CD8-positive, alpha-beta memory T cell (primary cell): ENCODE measurements at regions not wholly inside any gene's neighbourhood (a gene's known extent, or its start where the extent isn't known, plus 50 kb on each side); places are given as distances from the start of the nearest gene placed in this dataset.
"Not testable (repeated sequence)": the region's sequence is repeated elsewhere in the genome, so short reads cannot be mapped to it uniquely, and the experiment has no call there.

ENCODE experiments used
- CTCF ChIA-PET: fragments of 350-600 bp; sonication (Branson Sonifier 250); formaldehyde crosslinking; loops from one replicate; lab custom pipeline; 2021; ENCODE audit warnings: antibody characterized with exemption; lab: Charles Lee
- POLR2A ChIA-PET: fragments of 350-600 bp; sonication (Branson Sonifier 250); formaldehyde crosslinking; loops from one replicate; lab custom pipeline; 2021; ENCODE audit warnings: antibody characterized with exemption; lab: Charles Lee
- DNase-seq, 5 donors: peaks; one replicate each; pipeline versions ENCODE4 v3.0.0 to v3.0.0-alpha.2; 2020 to 2022; ENCODE audit warnings: mixed read lengths in 1 of 5
- H3K27ac ChIP-seq: one replicate; pipeline ENCODE4 v1.7.0; 2013; ENCODE audit warnings: low read depth, mild to moderate bottlenecking, low read length, moderate library complexity
- H3K27me3 ChIP-seq: 2 replicates; pipeline ENCODE4 v1.7.0; 2013; ENCODE audit warnings: low read length, mild to moderate bottlenecking; ENCODE audit not compliant: insufficient read depth, poor library complexity, severe bottlenecking
- H3K36me3 ChIP-seq: 2 replicates; pipeline ENCODE4 v1.7.0; 2013; ENCODE audit warnings: mild to moderate bottlenecking, low read length, moderate library complexity; ENCODE audit not compliant: insufficient read depth
- H3K4me1 ChIP-seq: 2 replicates; pipeline ENCODE4 v1.7.0; 2013; ENCODE audit warnings: mild to moderate bottlenecking, low read length, moderate library complexity; ENCODE audit not compliant: insufficient read depth
- H3K4me3 ChIP-seq: 2 replicates; pipeline ENCODE4 v1.7.0; 2013; ENCODE audit warnings: mild to moderate bottlenecking, low read length
- H3K9me3 ChIP-seq: 2 replicates; pipeline ENCODE4 v1.7.0; 2013; ENCODE audit warnings: mild to moderate bottlenecking, low read length
- H3K27ac Mint-ChIP-seq, 8 donors: one replicate each; pipeline ENCODE4 v1.8.0; 2020 to 2021; ENCODE audit warnings: mixed read lengths in 8 of 8, mild to moderate bottlenecking in 6 of 8, inconsistent platforms in 3 of 8, moderate library complexity in 3 of 8
- H3K27me3 Mint-ChIP-seq, 2 donors: one replicate each; pipeline ENCODE4 v1.8.0; 2020 to 2021; ENCODE audit warnings: mixed read lengths in 2 of 2, mild to moderate bottlenecking in 1 of 2, moderate library complexity in 1 of 2
- H3K36me3 Mint-ChIP-seq, 3 donors: one replicate each; pipeline ENCODE4 v1.8.0; 2020 to 2021; ENCODE audit warnings: mixed read lengths in 3 of 3, inconsistent platforms in 1 of 3, mild to moderate bottlenecking in 1 of 3
- H3K4me1 Mint-ChIP-seq, 3 donors: one replicate each; pipeline ENCODE4 v1.8.0; 2020 to 2021; ENCODE audit warnings: mixed read lengths in 3 of 3, inconsistent platforms in 1 of 3, mild to moderate bottlenecking in 1 of 3
- H3K4me3 Mint-ChIP-seq, 7 donors: one replicate each; pipeline ENCODE4 v1.8.0; 2020 to 2021; ENCODE audit warnings: mixed read lengths in 7 of 7, mild to moderate bottlenecking in 6 of 7, moderate library complexity in 4 of 7, inconsistent platforms in 2 of 7
- H3K9me3 Mint-ChIP-seq, 5 donors: one replicate each; pipeline ENCODE4 v1.8.0; 2020 to 2022; ENCODE audit warnings: mixed read lengths in 5 of 5, mild to moderate bottlenecking in 3 of 5, moderate library complexity in 2 of 5, inconsistent platforms in 1 of 5

DNA sequence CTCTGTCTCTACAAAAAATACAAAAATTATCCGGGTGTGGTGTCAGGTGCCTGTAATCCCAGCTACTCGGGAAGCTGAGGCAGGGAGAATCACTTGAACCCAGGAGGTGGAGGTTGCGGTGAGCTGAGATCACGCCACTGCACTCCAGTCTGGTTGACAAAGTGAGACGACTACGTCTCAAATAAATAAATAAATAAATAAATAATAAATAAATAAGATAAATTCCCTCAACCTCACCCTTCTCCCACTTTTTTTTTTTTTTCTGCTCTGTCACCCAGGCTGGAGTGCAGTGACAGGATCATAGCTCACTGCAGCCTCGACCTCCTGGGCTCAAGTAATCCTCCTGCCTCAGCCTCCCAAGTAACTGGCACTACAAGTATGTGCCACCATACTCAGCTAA, 125.9 kb upstream of the CACNA1A start:
- H3K4me1 ChIP-seq, H3K36me3 ChIP-seq, H3K27ac ChIP-seq, H3K9me3 Mint-ChIP-seq, H3K27ac Mint-ChIP-seq, H3K4me3 Mint-ChIP-seq, POLR2A ChIA-PET, CTCF ChIA-PET, H3K27me3 ChIP-seq, H3K4me1 Mint-ChIP-seq, DNase-seq, H3K4me3 ChIP-seq, H3K36me3 Mint-ChIP-seq, H3K9me3 ChIP-seq: not testable (repeated sequence)
- H3K27me3 Mint-ChIP-seq = peaks cover 15 to 27% of the 10 kb centered on the region in 2 donors

DNA sequence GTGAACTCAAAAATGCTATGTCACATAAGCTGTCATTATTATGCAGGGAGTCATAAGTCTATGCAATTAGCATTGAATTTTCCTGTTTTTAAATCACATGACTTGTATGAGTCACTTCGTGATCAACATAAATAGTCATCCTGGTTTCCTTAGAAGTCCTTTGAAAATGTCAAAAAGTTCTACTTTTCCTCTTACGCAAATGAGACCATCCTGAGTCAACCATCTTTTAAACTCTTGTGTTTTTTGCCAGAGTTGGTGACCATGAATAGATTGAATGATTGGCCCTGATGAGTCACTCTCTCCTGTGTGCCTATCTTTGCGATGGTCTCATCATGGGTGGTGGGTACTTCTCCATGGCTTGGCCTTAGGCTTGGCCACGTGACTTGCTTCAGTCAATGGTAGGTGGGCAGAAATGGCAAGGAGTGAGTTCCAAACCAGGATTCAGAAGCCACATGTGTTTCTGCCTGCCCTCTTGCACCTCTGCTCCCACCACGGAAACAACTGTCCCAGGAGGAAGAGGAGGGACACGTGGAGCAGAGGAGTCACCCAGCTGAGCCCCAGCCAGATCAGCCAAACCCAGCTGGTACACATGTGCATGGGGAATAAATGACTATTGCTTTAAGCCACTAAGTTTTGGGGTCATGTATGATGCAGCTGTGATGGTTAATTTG, 123.5 kb upstream of the CACNA1A start:
- no peak overlapping the region for H3K4me3 Mint-ChIP-seq
- no peaks in the 10 kb centered on the region for H3K4me1 ChIP-seq
- no peaks in the 10 kb centered on the region for H3K4me1 Mint-ChIP-seq
- no peak for DNase-seq
- H3K27ac Mint-ChIP-seq = no peak overlapping the region
- no peaks in the 10 kb centered on the region for H3K27me3 ChIP-seq
- H3K27ac ChIP-seq = no peak overlapping the region
- H3K9me3 Mint-ChIP-seq = no peaks in the 10 kb centered on the region
- H3K27me3 Mint-ChIP-seq = peaks cover 20 to 26% of the 10 kb centered on the region in 2 donors
- no peak overlapping the region for H3K4me3 ChIP-seq
- H3K36me3 Mint-ChIP-seq = no peaks in the 10 kb centered on the region
- ChIA-PET CTCF (no interaction called here), POLR2A (no interaction called here)
- no peaks in the 10 kb centered on the region for H3K9me3 ChIP-seq
- no peaks in the 10 kb centered on the region for H3K36me3 ChIP-seq

DNA sequence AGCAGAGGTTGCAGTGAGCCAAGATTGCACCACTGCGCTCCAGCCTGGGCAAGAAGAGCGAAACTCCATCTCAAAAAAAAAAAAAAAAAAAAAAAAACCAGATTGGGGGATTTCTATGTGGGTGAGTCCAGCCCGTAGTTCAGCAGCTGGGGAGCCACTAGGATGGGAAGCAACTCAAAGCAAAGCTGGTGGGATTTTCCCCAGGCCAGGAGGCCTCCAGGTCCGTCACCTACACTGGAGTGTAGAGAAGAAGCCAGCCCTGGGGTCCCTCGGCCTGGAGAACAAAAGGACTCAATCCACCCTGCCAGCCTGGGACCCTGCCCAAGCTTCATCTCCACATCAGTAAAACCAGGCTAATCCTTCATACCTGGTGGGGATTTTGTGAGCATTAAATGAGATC, 121.3 kb upstream of the CACNA1A start:
- H3K4me3 ChIP-seq = no peak overlapping the region
- ChIA-PET POLR2A (no interaction called here), CTCF (interaction anchor here (1.6 kb wide), 1 partner anchor 11 kb away, joined by 3 read pairs; no protein-coding TSS in a partner anchor)
- Mint-ChIP-seq H3K4me1 (no peaks in the 10 kb centered on the region), H3K36me3 (no peaks in the 10 kb centered on the region), H3K9me3 (no peaks in the 10 kb centered on the region), H3K27me3 (peaks cover 37 to 47% of the 10 kb centered on the region in 2 donors), H3K4me3 (no peak overlapping the region), H3K27ac (no peak overlapping the region)
- no peaks in the 10 kb centered on the region for H3K4me1 ChIP-seq
- no peaks in the 10 kb centered on the region for H3K36me3 ChIP-seq
- H3K9me3 ChIP-seq = no peaks in the 10 kb centered on the region
- no peak for DNase-seq
- peaks cover 5% of the 10 kb centered on the region for H3K27me3 ChIP-seq
- H3K27ac ChIP-seq = no peak overlapping the region

DNA sequence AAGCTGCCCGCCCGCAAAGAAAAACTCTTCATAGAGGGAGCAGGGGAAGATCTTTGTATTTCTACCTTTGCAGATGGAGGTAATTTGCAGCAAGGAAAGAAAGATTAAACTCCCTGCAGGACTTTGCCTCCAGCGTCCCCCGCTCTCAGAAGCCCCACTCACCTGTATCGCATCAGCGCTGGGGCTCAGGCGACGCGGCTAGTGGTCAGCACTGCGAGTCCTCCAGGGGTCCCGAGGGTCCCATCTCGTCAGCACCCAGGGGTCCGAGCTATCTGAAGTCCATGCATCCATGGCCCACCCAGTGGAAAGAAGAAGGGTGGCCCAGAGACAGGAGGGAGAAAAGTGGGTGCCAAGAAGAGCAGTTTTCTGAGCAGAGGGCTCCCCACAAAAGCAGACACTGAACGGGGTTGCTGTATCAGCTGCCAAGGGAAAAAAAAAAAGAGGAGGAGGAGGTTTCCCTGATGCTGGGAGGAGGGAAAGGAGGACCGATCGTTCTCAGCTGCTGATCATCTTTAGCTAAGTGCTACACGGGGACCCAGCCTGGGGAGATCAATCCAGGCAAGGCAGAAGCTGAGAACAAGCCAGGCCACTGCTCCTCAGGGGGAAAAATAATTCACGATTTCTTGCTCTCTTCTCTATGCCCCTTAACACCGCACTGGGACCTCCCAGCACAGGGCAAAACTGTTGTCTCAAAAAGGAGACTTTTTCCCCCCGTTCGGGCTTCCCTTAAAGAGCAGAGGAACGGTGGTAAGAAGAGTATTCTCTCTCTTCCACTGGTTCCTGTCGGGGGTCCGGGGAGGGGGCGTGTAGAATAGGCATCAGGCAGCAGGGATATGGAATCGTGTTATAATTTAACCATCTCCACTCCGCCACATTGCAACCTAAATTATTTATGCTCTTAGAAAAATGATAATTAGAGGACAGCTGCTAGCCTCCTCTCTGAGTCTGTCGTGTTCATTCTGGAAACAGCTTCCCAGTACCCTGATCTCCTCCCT, 117.7 kb upstream of the CACNA1A start:
- DNase-seq = no peak
- no peak overlapping the region for H3K4me3 ChIP-seq
- H3K27me3 ChIP-seq = peaks cover 5% of the 10 kb centered on the region
- H3K36me3 ChIP-seq = no peaks in the 10 kb centered on the region
- Mint-ChIP-seq H3K36me3 (no peaks in the 10 kb centered on the region), H3K27ac (no peak overlapping the region), H3K9me3 (no peaks in the 10 kb centered on the region), H3K27me3 (peaks cover 44 to 56% of the 10 kb centered on the region in 2 donors), H3K4me3 (no peak overlapping the region), H3K4me1 (no peaks in the 10 kb centered on the region)
- no peak overlapping the region for H3K27ac ChIP-seq
- no peaks in the 10 kb centered on the region for H3K9me3 ChIP-seq
- ChIA-PET CTCF (interaction anchor here (1.1 kb wide), 1 partner anchor 35 kb away, joined by 3 read pairs; no protein-coding TSS in a partner anchor), POLR2A (no interaction called here)
- H3K4me1 ChIP-seq = no peaks in the 10 kb centered on the region

DNA sequence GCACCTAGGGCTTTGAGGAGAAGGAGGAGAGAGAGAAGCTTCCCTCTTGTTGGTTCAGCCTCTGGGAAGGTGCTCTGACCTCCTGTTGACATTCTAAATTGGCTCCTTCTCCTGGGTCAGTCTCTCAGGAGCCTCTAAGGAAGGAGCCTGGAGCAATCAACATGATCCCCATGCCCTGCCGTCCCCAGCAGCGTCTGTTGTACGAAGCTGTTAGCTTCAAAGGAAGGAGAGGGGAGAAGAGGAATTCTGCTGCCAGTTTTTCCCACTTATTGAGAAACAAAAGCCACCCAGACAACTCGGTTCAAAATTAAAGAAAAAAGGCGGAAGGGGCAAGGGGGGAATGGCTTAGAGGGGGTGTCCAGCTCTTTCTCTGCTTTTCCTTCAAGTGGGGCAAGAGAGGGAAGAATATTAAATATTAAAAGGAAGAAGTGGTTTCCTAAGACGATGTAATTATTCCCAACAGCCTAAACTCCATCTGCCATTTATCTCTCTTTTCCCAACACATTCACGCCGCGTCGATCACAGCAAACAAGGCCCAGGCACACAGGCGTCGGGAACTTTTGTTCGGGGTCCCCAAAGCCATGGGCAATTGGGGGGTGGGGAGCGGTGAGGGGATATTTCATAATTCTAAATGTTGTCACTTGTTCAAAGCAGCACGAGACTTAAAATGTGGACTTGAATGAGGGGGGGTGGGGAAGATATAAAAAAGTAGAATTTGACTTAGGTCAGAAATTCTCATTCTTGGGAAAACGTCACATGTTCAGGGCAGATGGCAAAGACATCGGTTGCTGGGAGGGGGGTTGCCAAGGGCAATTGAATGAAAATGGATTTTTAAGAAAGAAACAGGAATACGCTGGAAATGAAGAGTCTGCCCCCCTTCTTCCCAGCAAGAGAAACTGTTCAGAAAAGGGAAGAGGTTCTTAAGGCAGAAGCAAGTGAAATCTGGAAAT, 116.8 kb upstream of the CACNA1A start:
- no peak overlapping the region for H3K4me3 ChIP-seq
- no peak overlapping the region for H3K27ac ChIP-seq
- no peaks in the 10 kb centered on the region for H3K9me3 Mint-ChIP-seq
- ChIA-PET CTCF (no interaction called here), POLR2A (no interaction called here)
- H3K27me3 Mint-ChIP-seq = peaks cover 45 to 59% of the 10 kb centered on the region in 2 donors
- peak overlapping the region in 1 of 8 donors; percentile 15 for H3K27ac Mint-ChIP-seq
- H3K4me1 Mint-ChIP-seq = no peaks in the 10 kb centered on the region
- no peak overlapping the region for H3K4me3 Mint-ChIP-seq
- H3K36me3 Mint-ChIP-seq = no peaks in the 10 kb centered on the region
- H3K4me1 ChIP-seq = no peaks in the 10 kb centered on the region
- DNase-seq = no peak
- H3K27me3 ChIP-seq = peaks cover 5% of the 10 kb centered on the region
- no peaks in the 10 kb centered on the region for H3K36me3 ChIP-seq
- H3K9me3 ChIP-seq = no peaks in the 10 kb centered on the region

DNA sequence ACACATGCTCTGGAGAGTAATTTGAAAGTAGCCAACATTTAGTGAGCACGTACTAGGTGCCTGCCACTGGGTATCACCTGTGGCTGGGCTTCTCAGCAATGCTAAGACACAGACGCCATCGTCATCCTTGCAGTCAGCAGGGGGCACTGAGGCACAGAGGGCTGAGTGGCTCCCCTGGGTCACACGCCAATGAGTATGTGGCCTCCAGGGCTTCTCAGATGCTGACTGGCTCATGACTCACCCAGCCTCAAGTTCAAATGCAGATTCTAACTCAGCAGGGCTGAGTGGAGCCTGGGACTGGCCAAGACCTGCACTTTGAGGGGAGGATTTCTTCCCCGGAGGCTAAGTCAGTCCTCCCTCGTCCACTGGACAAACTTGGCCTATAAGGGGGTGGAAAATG, 115.1 kb upstream of the CACNA1A start:
- H3K9me3 ChIP-seq = no peaks in the 10 kb centered on the region
- Mint-ChIP-seq H3K9me3 (no peaks in the 10 kb centered on the region), H3K4me1 (no peaks in the 10 kb centered on the region), H3K27me3 (peaks cover 47 to 66% of the 10 kb centered on the region in 2 donors), H3K36me3 (no peaks in the 10 kb centered on the region), H3K27ac (no peak overlapping the region), H3K4me3 (no peak overlapping the region)
- peaks cover 5% of the 10 kb centered on the region for H3K27me3 ChIP-seq
- CTCF ChIA-PET = no interaction called here
- no peaks in the 10 kb centered on the region for H3K4me1 ChIP-seq
- H3K4me3 ChIP-seq = no peak overlapping the region
- no peaks in the 10 kb centered on the region for H3K36me3 ChIP-seq
- POLR2A ChIA-PET = no interaction called here
- no peak overlapping the region for H3K27ac ChIP-seq
- DNase-seq = no peak

DNA sequence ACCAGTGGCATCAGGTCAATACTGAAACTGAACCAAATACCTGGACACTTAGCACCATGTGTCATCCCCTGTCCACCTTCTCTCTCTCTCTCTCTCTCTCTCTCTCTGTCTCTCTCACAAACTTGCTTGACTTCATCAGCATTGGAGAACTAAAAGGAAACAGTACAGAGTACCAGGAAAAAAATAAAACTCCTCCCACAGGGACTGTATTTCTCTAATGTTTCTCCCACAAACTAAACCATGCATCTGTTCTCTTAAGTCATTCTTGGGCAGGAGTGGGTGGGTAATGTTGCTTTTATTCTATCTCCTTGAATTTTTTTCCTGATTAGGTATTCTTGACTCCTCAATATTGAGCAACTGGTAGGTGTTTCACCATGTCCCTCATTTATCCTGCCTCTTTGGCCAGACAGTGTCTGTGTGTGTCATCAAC, 112.9 kb upstream of the CACNA1A start:
- H3K27ac ChIP-seq = no peak overlapping the region
- H3K27ac Mint-ChIP-seq = no peak overlapping the region
- no peak overlapping the region for H3K4me3 Mint-ChIP-seq
- no peak overlapping the region for H3K4me3 ChIP-seq
- peaks cover 40 to 58% of the 10 kb centered on the region in 2 donors for H3K27me3 Mint-ChIP-seq
- H3K4me1 Mint-ChIP-seq = no peaks in the 10 kb centered on the region
- no peak for DNase-seq
- no peaks in the 10 kb centered on the region for H3K9me3 ChIP-seq
- no peaks in the 10 kb centered on the region for H3K36me3 ChIP-seq
- H3K4me1 ChIP-seq = no peaks in the 10 kb centered on the region
- no peaks in the 10 kb centered on the region for H3K9me3 Mint-ChIP-seq
- peaks cover 5% of the 10 kb centered on the region for H3K27me3 ChIP-seq
- ChIA-PET POLR2A (no interaction called here), CTCF (no interaction called here)
- no peaks in the 10 kb centered on the region for H3K36me3 Mint-ChIP-seq
